HUDEP-2 (cell line): ENCODE measurements at regions not wholly inside any gene's neighbourhood (a gene's known extent, or its start where the extent isn't known, plus 50 kb on each side); places are given as distances from the start of the nearest gene placed in this dataset.

Experiments
- DNase-seq, 76 experiments: peaks; one replicate each; lab custom pipeline; 2025; ENCODE audit not compliant: unreplicated experiment in 76 of 76; lab: John Stamatoyannopoulos, UW

- no peak for DNase-seq
These were observed 111.3 kb downstream of the SALL1 start for GRCh38 chr16:51039638-51040331.

GRCh38 chr16:51035711-51036110 lies 115.4 kb downstream of the SALL1 start:
- no peak for DNase-seq

- no peak for DNase-seq
These were observed 116.0 kb downstream of the SALL1 start for GRCh38 chr16:51035110-51035498.

GRCh38 chr16:51034481-51035109 lies 116.5 kb downstream of the SALL1 start:
- no peak for DNase-seq

- no peak for DNase-seq
These were observed 119.5 kb downstream of the SALL1 start for GRCh38 chr16:51031598-51031997.

GRCh38 chr16:51030516-51030915 lies 120.6 kb downstream of the SALL1 start:
- no peak for DNase-seq

- no peak for DNase-seq
These were observed 125.3 kb downstream of the SALL1 start for GRCh38 chr16:51025588-51026290.

GRCh38 chr16:51024703-51025102 lies 126.4 kb downstream of the SALL1 start:
- no peak for DNase-seq

GRCh38 chr16:51022955-51023354 lies 128.1 kb downstream of the SALL1 start:
- DNase-seq = no peak

GRCh38 chr16:51019617-51020016 lies 131.5 kb downstream of the SALL1 start:
- no peak for DNase-seq

GRCh38 chr16:51017969-51018368 lies 133.1 kb downstream of the SALL1 start:
- no peak for DNase-seq

- no peak for DNase-seq
These were observed 138.7 kb downstream of the SALL1 start for GRCh38 chr16:51012396-51012795.

- no peak for DNase-seq
These were observed 140.3 kb downstream of the SALL1 start for GRCh38 chr16:51010817-51011216.

- DNase-seq = no peak
These were observed 141.3 kb downstream of the SALL1 start for GRCh38 chr16:51009813-51010212.

- DNase-seq = no peak
These were observed 141.7 kb downstream of the SALL1 start for GRCh38 chr16:51009359-51009758.

GRCh38 chr16:51008607-51009006 lies 142.5 kb downstream of the SALL1 start:
- no peak for DNase-seq

GRCh38 chr16:51008037-51008436 lies 143.0 kb downstream of the SALL1 start:
- DNase-seq = no peak

GRCh38 chr16:51003850-51004566 lies 147.1 kb downstream of the SALL1 start:
- DNase-seq = no peak

GRCh38 chr16:51002881-51003490 lies 148.1 kb downstream of the SALL1 start:
- no peak for DNase-seq

- no peak for DNase-seq
These were observed 151.9 kb downstream of the SALL1 start for GRCh38 chr16:50999181-50999580.

- no peak for DNase-seq
These were observed 152.7 kb downstream of the SALL1 start for GRCh38 chr16:50998411-50998810.
